SK-N-SH (cell line): ENCODE measurements at regions not wholly inside any gene's neighbourhood (a gene's known extent, or its start where the extent isn't known, plus 50 kb on each side); places are given as distances from the start of the nearest gene placed in this dataset.

Experiments
- CTCF ChIA-PET: fragments of 300-600, 350-600 bp; formaldehyde crosslinking; extraction: SDS; loops from one replicate; lab custom pipeline; 2021; lab: Yijun Ruan, JAX
- POLR2A ChIA-PET: fragments of 350-600 bp; sonication (Branson Sonifier 250); formaldehyde crosslinking; extraction: SDS; loops from one replicate; lab custom pipeline; 2020; ENCODE audit warnings: antibody characterized with exemption, inconsistent platforms; lab: Yijun Ruan, JAX
- DNase-seq: peaks from one replicate; pipeline ENCODE4 v3.0.0; 2012
- H2AFZ ChIP-seq: fragments of 200-600 bp; sonication (generic); 2 replicates; pipeline ENCODE4 v1.8.1; 2016; ENCODE audit warnings: antibody characterized with exemption, mild to moderate bottlenecking, low read depth
- H3F3A ChIP-seq: fragments of 200-600 bp; sonication (generic); replicated peaks from 2 replicates; pipeline ENCODE3; 2016; ENCODE audit warnings: antibody characterized with exemption, mild to moderate bottlenecking; ENCODE audit not compliant: insufficient read depth
- H3K27ac ChIP-seq, 2 experiments: fragments of 200-500 bp in 1 of 2; fragments of 200-600 bp in 1 of 2; sonication (Bioruptor generic) in 1 of 2; sonication (generic), shearing (Covaris generic) in 1 of 2; 2 replicates each; pipeline versions ENCODE4 v1.5.1 to v1.6.1; 2014 to 2016; ENCODE audit warnings: low read depth in 2 of 2, inconsistent platforms in 1 of 2, low read length in 1 of 2, mild to moderate bottlenecking in 1 of 2, mixed read lengths in 1 of 2
- H3K27me3 ChIP-seq: fragments of 200-600 bp; sonication (generic), shearing (Covaris generic); 2 replicates; pipeline ENCODE4 v1.6.1; 2016; ENCODE audit warnings: mixed run types; ENCODE audit not compliant: insufficient read depth
- H3K36me3 ChIP-seq, 2 experiments: fragments of 200-500 bp in 1 of 2; fragments of 200-600 bp in 1 of 2; sonication (Bioruptor generic) in 1 of 2; sonication (generic) in 1 of 2; replicated peaks in 1 of 2; 2 replicates each; pipeline versions ENCODE3 to v1.5.1; 2014 to 2016; ENCODE audit warnings: low read length in 1 of 2, mild to moderate bottlenecking in 1 of 2; ENCODE audit not compliant: insufficient read depth in 2 of 2, control insufficient read depth in 1 of 2
- H3K4me1 ChIP-seq, 2 experiments: fragments of 200-500 bp in 1 of 2; fragments of 200-600 bp in 1 of 2; sonication (Bioruptor generic) in 1 of 2; sonication (generic), shearing (Covaris generic) in 1 of 2; 2 replicates each; pipeline versions ENCODE4 v1.5.1 to v1.6.1; 2014 to 2016; ENCODE audit warnings: low read depth in 1 of 2, low read length in 1 of 2, mixed run types in 1 of 2; ENCODE audit not compliant: insufficient read depth in 2 of 2, control insufficient read depth in 1 of 2
- H3K4me2 ChIP-seq: fragments of 200-600 bp; sonication (generic), shearing (Covaris generic); 2 replicates; pipeline ENCODE4 v1.6.1; 2017; ENCODE audit warnings: mixed run types
- H3K4me3 ChIP-seq, 2 experiments: fragments of 200-500 bp in 1 of 2; fragments of 200-600 bp in 1 of 2; sonication (Bioruptor generic) in 1 of 2; sonication (generic), shearing (Covaris generic) in 1 of 2; 2 replicates each; pipeline versions ENCODE4 v1.5.1 to v1.8.1; 2014 to 2016; ENCODE audit warnings: low read depth in 2 of 2, inconsistent platforms in 1 of 2, low read length in 1 of 2, mild to moderate bottlenecking in 1 of 2, mixed read lengths in 1 of 2, moderate library complexity in 1 of 2
- H3K79me2 ChIP-seq: fragments of 200-600 bp; sonication (generic); 2 replicates; pipeline ENCODE4 v1.8.1; 2017; ENCODE audit warnings: mild to moderate bottlenecking; ENCODE audit not compliant: insufficient read depth
- H3K9ac ChIP-seq: fragments of 200-600 bp; sonication (generic); 2 replicates; pipeline ENCODE4 v1.6.1; 2017; ENCODE audit warnings: mixed run types
- H3K9me2 ChIP-seq: fragments of 200-600 bp; sonication (generic); 2 replicates; pipeline ENCODE4 v1.6.1; 2017; ENCODE audit warnings: mixed run types
- H3K9me3 ChIP-seq: fragments of 200-600 bp; sonication (generic); 2 replicates; pipeline ENCODE4 v1.6.1; 2017; ENCODE audit warnings: mixed run types, mild to moderate bottlenecking, moderate library complexity
- H4K20me1 ChIP-seq: fragments of 200-600 bp; sonication (generic); 2 replicates; pipeline ENCODE4 v1.6.1; 2017; ENCODE audit warnings: mild to moderate bottlenecking, mixed run types; ENCODE audit not compliant: insufficient read depth
- ELF1 ChIP-seq: IDR thresholded peaks from 2 replicates; pipeline ENCODE4 v1.4.0; 2012
- EZH2phosphoT487 ChIP-seq: fragments of 200-600 bp; sonication (generic); IDR thresholded peaks from 2 replicates; pipeline ENCODE4 v1.6.1; 2017; ENCODE audit warnings: low read depth, mixed run types, mild to moderate bottlenecking, antibody characterized with exemption, moderate library complexity, borderline replicate concordance
- GABPA ChIP-seq: IDR thresholded peaks from 2 replicates; pipeline ENCODE4 v1.4.0; 2012; ENCODE audit warnings: low read depth, mild to moderate bottlenecking
- JUND ChIP-seq: IDR thresholded peaks from 2 replicates; pipeline ENCODE4 v1.4.0; 2012
- MXI1 ChIP-seq: IDR thresholded peaks from 2 replicates; pipeline ENCODE4 v1.6.1; 2012; ENCODE audit warnings: mild to moderate bottlenecking, low read depth, low read length, improper control_type of control experiment
- NFIC ChIP-seq: IDR thresholded peaks from 2 replicates; pipeline ENCODE4 v1.4.0; 2012; ENCODE audit warnings: borderline replicate concordance
- NRF1 ChIP-seq: IDR thresholded peaks from 2 replicates; pipeline ENCODE4 v1.6.1; 2012; ENCODE audit warnings: low read depth, mild to moderate bottlenecking, low read length
- RCOR1 ChIP-seq: fragments of 150-350 bp; IDR thresholded peaks from 2 replicates; pipeline ENCODE4 v1.6.1; 2017; ENCODE audit warnings: antibody characterized with exemption, low read length
- RFX5 ChIP-seq: IDR thresholded peaks from 2 replicates; pipeline ENCODE4 v1.6.1; 2012; ENCODE audit warnings: mild to moderate bottlenecking, improper control_type of control experiment, low read length
- SIN3A ChIP-seq: IDR thresholded peaks from 2 replicates; pipeline ENCODE4 v1.6.1; 2012; ENCODE audit warnings: low read depth, mild to moderate bottlenecking, low read length, moderate library complexity, borderline replicate concordance
- TCF12 ChIP-seq: IDR thresholded peaks from 2 replicates; pipeline ENCODE4 v1.4.0; 2012
- WGBS: methylation state at CpG from one replicate; pipeline ENCODE4 v1.1.6; 2017; ENCODE audit warnings: low lambda C conversion rate; 5-methylcytosine and 5-hydroxymethylcytosine counted together
- TF ChIP-seq, protein P1 (sequence below): fragments of 150-350 bp; IDR thresholded peaks from 2 replicates; pipeline ENCODE4 v1.6.1; 2016; ENCODE audit warnings: mild to moderate bottlenecking, low read depth, low read length
- TF ChIP-seq, protein P2 (sequence below): IDR thresholded peaks from 2 replicates; pipeline ENCODE4 v1.4.0; 2012; ENCODE audit warnings: low read depth, borderline replicate concordance
- TF ChIP-seq, protein P3 (sequence below): IDR thresholded peaks from 2 replicates; pipeline ENCODE4 v1.4.0; 2012; ENCODE audit warnings: low read depth
- TF ChIP-seq, protein P4 (sequence below): fragments of 150-350 bp; IDR thresholded peaks from 2 replicates; pipeline ENCODE4 v1.6.1; 2017; ENCODE audit warnings: antibody characterized with exemption, low read length, low read depth, borderline replicate concordance

DNA sequence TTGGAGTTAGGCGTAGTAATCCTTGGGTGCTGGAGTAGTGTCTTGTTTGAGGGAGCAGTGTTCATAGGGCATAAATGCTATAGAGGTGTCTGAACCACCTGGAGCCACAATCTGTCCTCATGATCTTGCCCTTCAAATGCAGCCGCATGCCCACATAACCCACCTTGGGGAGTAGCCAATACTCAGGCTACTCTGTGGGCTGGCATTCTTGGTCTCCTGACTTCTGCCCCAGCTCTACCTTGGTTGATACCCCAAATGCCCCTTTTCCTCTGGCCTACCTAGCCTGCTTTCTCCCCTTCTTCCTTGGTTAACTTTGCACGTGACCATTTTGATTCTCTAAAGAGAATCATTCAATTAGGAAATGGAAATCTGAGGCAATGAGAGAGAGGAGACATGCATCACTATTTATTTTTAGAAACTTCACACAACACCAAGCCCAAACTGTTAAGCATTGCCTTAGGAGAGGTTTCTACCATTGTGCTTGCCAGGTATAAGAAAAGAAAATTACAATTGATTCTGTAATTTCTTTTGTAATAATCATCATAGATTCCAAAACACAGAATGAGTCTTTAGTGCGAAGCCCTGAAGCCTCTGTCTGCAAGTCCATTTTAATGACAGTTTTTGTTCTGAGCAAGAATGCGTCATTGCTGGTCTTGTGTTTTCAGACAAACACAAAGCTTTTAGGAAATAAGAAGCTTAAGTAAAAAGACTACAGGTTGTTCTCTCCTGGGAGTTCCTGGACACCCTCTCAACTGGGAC lies 135.2 kb downstream of the C9orf152 start:
- H3K4me2 ChIP-seq = no peak overlapping the region
- no peaks in the 10 kb centered on the region for H3K9me3 ChIP-seq
- no peak overlapping the region for H2AFZ ChIP-seq
- 91% methylated on average over 4 of the region's 5 CpGs for WGBS
- CTCF ChIA-PET = no interaction called here
- H3K27ac ChIP-seq = peak overlapping the region in 1 of 2 experiments; percentile 96; a peak in 1 of 4 replicates
- TF ChIP-seq SIN3A (no peak), JUND (no peak), NFIC (no peak), RFX5 (no peak), NRF1 (no peak), EZH2phosphoT487 (no peak), ELF1 (no peak), TCF12 (no peak), RCOR1 (no peak), MXI1 (no peak), GABPA (no peak)
- TF ChIP-seq, protein P1, sequence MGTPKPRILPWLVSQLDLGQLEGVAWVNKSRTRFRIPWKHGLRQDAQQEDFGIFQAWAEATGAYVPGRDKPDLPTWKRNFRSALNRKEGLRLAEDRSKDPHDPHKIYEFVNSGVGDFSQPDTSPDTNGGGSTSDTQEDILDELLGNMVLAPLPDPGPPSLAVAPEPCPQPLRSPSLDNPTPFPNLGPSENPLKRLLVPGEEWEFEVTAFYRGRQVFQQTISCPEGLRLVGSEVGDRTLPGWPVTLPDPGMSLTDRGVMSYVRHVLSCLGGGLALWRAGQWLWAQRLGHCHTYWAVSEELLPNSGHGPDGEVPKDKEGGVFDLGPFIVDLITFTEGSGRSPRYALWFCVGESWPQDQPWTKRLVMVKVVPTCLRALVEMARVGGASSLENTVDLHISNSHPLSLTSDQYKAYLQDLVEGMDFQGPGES = no peak
- TF ChIP-seq, protein P2, sequence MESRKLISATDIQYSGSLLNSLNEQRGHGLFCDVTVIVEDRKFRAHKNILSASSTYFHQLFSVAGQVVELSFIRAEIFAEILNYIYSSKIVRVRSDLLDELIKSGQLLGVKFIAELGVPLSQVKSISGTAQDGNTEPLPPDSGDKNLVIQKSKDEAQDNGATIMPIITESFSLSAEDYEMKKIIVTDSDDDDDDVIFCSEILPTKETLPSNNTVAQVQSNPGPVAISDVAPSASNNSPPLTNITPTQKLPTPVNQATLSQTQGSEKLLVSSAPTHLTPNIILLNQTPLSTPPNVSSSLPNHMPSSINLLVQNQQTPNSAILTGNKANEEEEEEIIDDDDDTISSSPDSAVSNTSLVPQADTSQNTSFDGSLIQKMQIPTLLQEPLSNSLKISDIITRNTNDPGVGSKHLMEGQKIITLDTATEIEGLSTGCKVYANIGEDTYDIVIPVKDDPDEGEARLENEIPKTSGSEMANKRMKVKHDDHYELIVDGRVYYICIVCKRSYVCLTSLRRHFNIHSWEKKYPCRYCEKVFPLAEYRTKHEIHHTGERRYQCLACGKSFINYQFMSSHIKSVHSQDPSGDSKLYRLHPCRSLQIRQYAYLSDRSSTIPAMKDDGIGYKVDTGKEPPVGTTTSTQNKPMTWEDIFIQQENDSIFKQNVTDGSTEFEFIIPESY = no peak
- TF ChIP-seq, protein P3, sequence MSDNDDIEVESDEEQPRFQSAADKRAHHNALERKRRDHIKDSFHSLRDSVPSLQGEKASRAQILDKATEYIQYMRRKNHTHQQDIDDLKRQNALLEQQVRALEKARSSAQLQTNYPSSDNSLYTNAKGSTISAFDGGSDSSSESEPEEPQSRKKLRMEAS = no peak
- TF ChIP-seq, protein P4, sequence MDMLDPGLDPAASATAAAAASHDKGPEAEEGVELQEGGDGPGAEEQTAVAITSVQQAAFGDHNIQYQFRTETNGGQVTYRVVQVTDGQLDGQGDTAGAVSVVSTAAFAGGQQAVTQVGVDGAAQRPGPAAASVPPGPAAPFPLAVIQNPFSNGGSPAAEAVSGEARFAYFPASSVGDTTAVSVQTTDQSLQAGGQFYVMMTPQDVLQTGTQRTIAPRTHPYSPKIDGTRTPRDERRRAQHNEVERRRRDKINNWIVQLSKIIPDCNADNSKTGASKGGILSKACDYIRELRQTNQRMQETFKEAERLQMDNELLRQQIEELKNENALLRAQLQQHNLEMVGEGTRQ = no peak
- DNase-seq = no peak
- peaks cover 0 to 28% of the 10 kb centered on the region in 2 experiments; a peak in 3 of 4 replicates for H3K4me1 ChIP-seq
- H3K36me3 ChIP-seq = peaks cover 0 to 14% of the 10 kb centered on the region in 2 experiments
- no peaks in the 10 kb centered on the region for H3K9me2 ChIP-seq
- H3K27me3 ChIP-seq = no peaks in the 10 kb centered on the region
- H3K9ac ChIP-seq = no peak overlapping the region
- H4K20me1 ChIP-seq = peaks cover 86% of the 10 kb centered on the region
- POLR2A ChIA-PET = no interaction called here
- H3F3A ChIP-seq = peaks cover 29% of the 10 kb centered on the region
- H3K4me3 ChIP-seq = no peak overlapping the region
- peaks cover 97% of the 10 kb centered on the region for H3K79me2 ChIP-seq
